Stimulated activated CD4-positive, alpha-beta T cell treated with anti-CD3 and anti-CD28 coated beads, Interleukin-1b, Interleukin-23, amount 100 ng/mL, for 1 hour (primary cell): ENCODE measurements at regions not wholly inside any gene's neighbourhood (a gene's known extent, or its start where the extent isn't known, plus 50 kb on each side); places are given as distances from the start of the nearest gene placed in this dataset.

Experiments
- DNase-seq, 2 donors: peaks; one replicate each; pipeline ENCODE4 v3.0.0-alpha.2; 2020; ENCODE audit warnings: low read depth in 2 of 2

DNA sequence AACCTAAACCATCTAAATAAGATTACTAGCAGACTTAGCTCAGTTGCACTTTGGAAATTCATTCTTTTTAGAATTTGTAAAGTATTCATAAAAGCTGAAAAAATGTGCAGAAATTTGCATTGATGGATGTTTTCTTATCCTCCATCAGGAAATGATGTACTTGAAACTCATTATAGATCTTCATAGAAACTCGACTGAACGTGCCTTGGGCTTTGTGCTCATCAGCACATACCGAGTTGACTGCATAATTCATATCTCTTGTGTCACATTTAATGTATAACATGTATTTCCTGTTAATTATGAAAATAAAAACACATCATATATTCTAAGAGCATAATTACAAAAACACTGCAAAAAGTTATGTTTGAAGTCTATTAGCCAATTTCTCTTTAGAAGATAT lies 290.9 kb upstream of the NR5A2 start:
- DNase-seq = no peak

DNA sequence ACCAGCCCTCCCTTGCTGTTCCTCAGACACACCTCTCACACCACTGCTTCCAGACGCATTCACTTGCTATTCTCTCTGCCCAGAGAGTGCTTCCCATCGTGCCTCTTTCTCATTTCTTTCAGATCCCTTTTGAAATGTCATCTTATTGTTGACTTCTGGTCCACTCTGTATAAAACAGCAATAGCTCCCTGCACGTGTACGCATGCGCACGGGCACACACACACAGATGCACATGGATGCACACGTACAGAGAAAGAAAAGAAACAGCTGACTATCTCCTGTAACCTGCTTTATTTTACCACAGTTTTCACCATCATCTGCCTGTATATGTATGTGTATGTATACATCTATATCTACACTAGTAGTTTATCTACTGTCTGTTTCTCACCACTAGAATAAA lies 285.9 kb upstream of the NR5A2 start:
- DNase-seq = no peak

DNA sequence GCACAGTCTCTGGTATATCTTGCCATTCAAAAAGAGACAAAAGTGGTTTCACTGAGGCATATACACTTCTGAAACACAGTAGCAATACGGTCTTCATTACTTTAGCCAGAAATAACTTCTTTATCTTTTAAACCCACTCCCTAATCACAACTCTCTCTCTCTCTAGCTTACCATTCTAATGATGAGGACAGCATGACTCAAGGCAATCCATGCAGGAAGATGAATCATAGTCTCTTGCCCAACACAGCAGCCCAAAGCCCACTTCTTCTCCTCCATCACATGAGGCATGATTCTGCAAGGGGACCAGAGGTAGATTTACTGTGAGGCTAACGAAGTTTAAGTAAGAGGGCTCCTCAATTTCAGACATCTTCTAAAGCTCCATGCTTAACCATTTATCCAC lies 285.0 kb upstream of the NR5A2 start:
- DNase-seq = no peak

DNA sequence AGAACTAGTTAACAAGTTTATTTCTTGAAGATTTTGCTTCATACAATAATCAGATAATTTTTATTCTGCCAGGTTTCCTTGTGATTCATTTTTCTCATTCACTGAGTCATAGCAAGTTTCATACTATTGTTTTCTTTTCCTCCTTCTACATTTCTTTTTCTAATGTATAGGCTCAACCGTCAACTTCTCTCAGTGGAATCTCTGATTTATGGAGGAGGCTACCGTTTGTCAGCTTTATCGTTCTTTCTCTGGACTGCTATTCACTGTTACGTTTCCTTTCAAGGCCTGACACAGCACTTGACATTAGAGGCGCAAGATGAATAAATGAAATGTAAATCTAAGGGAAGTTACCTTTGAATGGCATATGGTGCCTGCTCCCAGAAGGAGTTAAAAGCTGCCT lies 284.3 kb upstream of the NR5A2 start:
- DNase-seq = no peak

DNA sequence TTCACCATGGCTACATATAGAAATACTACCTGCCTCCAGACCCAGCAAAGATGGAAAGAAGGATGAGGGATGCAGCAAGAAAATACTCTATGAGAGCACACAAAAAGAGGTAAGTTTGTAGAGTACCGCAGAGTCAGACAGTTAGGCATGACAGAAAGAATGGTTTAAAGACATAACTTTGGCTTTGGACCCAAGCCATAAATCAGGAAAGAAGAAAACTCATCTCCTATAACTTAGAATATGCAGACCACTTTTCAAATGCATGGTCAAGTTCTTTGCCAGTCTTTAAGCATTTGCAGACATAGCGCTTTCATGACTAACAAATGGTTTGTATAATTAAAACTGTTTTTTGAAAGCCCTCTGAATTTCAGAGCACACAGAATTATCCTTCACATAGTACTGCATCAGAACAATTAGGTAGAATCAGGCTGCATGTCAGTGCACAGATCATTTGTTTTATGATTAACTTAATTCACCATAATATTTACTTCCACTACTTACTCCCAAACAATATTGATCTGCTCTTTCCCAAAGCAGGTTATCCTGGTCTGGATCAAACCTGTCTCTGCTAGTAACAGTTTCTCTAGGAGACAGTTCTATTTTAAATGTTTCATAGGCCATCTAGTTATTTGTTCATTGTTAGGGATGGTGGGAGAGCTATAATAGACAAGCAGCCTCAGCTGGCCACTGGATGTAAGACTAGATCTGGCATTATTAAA lies 280.7 kb upstream of the NR5A2 start:
- no peak for DNase-seq

DNA sequence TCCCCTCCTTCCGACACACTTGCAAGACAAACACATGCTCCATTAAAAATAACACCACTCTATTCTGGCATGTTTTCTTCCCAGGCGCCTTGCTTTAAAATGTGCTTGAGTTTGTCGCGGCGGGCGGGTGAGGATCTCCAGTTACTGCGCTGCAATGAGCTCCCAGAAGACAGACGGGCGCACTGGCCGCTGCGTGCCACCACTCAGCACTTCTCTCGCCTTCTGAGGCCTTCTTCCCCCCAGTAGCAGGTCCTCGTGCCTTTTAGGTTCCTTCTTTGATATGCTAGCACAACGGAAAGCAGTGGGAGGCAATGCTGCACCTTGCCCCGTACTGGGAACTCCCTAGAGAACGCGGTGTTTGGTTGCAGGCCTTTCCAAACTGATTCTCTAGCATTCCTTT lies 279.5 kb upstream of the NR5A2 start:
- no peak for DNase-seq

DNA sequence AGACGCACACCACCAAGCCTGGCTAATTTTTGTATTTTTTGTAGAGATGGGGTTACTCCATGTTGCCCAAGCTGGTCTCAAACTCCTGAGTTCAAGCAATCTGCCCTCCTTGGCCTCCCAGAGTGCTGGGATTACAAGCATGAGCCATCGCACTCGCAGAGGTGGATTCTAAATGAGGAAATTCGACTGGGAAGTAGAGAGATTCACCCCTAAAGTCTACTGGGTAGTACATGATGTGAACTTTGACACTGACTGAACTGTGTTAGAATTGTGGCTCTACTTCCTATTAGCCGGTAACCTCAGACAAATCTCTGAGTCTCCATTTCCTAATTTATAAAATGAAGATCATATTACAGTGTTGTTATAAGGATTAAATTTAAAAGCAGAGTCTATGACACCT lies 276.0 kb upstream of the NR5A2 start:
- no peak for DNase-seq

DNA sequence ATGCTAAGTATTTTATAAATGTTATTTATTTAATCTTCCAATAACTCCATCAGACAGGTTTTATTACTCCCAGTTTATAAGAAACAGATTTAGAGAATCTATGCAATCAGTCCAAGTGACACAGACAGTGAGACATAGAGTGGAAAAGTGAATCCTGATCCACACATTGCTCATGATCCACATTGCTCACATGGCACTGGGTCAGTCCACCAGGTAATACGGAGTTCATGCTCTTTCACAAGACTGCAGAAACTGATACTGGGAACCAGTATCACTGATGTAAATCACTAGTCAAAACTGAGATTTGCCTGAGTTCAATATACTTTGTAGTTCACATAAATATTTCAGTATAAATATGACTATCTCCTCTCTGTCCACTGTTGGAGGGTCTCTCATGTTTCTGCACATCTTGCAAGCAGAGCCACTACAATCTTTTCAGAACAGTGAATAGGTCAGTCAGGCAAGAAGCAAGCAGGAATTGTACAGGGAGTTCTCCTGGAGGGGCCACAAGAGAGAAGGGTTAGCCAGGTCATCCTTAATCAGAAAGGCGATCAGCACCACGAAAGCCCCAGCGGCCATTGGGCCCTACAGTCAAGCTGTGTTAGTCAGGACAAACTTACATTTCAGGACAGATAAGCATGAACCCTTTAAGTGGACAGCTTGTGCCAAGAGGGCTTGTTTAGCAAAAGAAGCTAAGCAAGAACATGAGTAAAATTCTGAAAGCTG lies 275.4 kb upstream of the NR5A2 start:
- no peak for DNase-seq

DNA sequence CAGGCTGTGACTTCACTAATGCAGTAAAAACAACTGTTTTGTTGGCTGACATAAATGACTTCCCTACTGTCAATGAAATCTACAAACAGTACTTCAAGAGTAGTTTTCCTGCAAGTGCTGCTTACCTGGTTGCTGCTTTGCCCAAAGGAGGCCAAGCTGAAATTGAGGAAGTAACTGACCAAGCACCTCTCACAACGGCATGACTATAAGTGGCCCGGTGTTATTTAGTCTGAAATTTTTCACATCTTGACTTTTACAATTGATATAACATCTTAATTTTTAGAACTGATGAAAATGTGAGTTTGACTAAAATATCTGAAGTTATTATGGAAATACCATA lies 274.9 kb upstream of the NR5A2 start:
- no peak for DNase-seq

DNA sequence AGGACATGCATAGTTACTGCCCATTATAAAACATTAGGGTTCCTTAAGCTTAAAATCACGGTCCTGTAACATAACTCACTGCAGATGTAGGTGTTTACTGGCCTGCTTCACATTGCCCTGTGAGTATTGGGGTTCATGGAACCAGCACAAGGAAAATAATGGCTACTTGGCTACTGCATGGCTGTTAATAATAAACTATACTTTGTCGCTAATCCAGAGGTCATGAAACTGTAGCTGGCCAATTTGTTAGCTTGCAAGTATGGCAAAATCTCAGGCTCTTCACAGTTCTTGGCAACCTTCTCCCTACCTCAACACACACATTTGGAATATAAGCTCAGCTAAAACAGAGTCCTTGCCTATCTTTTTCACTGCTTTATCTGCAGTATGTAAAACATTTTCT lies 274.0 kb upstream of the NR5A2 start:
- DNase-seq = no peak

DNA sequence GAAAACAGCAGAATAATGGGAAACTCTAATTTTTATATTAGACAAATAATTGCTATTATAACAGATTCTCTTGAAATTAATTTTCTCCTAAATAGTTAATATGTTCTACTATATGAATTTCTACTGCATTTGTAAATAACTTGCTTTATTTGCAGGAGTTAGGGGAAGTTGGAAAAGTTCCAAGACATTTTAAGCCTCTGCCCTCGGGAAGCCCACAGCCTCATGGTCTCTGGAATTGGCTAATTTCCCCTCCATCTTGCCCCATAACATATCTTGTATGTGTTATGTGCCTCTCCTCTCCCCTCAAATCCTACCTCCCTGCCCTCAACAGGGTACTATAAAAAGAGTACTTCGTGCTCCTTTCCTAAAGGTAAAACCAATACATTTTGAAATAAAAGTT lies 271.4 kb upstream of the NR5A2 start:
- DNase-seq = no peak

DNA sequence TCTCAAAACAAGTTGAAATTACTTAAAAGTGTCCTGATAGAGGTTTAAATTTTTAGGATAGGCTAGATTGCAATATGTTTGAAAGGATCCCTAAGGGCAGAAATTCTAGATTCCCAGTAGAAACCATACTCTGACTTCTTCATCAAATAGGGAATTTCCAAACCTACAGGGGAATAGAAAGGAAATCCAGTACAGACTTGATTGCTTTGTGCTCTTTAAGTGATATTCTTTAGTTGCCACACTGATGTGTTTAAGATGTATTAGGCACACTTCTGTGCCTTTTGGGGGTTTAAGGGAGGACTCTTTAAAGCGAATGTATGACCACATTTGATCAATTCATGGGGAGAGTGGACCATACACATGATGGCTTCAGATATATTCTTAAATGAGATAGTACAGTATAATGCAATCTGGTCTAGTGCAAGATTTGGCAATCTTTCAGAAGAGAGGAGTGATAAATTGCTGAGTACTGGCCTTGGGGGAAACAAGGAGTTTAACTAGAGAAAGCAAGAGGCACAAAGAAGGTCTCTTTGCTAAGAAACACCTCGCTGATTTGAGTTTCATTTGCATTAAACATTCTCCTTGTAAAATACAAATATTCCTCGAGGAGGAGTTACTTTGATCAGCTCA lies 268.8 kb upstream of the NR5A2 start:
- DNase-seq = no peak

DNA sequence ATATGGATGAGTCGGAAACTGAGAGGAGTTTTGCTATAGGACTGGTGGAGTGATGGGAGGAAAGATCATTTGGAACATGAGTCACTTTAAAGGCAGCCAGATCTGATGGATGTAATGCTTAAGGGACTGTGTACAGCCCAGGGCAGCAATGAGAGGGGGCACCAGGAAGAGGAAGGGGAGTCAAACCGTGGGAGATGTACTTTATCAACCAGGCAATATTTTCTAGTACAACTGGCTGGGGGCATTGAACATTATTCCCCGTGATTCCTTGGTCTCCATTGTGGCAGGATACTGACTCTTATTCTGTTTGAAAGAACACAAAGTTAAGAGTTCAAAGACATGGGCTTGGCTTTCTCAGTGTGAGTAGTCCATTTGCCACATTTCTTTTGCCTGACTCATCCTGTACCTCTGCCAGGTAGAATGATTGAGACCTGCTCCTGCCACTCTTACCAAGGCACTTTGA lies 268.2 kb upstream of the NR5A2 start:
- no peak for DNase-seq

DNA sequence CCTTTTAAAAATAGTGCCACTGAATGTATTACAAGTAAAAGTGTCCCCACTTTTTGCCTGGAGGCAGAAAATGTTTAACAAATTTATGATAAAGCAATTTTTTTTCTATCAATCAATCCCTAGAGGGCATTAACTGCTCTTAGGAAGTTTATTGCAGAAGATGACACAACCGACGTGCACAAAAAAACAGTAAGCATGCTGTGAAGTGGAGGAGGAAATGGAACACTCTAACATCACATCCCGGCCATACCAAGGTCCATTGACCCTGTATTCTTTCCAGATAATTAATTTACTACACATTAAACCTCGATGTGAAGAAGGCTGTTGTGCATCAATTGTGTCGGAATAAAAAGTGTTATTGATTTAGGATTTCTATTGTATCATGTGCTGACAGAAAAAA lies 264.9 kb upstream of the NR5A2 start:
- no peak for DNase-seq

DNA sequence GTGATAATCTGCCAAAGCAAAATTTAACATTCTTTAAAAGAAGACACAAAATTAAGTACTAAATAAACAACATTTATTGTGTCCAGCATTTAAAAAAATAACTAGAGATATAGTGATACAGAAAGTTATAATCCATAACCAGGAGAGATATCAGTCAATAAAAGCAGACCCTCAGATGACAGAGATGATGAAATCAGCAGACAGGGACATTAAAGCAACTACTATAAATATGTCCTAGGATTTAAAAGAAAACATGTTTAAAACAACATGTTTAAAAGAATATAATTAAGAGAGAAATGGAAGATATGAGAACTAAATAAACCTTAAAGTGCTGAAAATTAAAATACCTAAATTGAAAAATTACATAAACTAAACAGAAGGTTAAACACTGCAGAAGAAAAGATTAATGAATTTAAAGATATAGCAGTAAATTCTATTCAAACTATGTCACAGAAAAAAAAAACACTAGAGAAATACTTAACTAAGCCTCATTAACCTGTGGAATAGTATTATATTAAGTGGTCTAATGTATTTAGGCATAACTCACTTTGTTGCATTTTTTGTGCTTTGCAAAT lies 261.2 kb upstream of the NR5A2 start:
- no peak for DNase-seq

DNA sequence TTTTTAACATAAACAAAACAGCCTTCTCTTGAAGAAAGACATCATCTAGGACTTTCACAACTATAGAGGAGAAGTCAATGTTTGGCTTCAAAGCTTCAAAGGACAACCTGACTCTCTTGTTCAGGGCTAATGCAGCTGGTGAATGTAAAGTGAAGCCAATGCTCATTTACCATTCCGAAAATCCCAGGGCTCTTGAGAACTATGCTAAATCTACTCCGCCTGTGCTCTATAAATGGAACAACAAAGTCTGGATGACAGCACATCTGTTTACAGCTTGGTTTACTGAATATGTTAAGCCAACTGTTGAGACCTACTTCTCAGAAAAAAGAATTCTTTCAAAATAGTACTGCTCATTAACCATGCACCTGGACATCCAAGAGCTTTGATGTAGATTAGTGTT lies 259.8 kb upstream of the NR5A2 start:
- DNase-seq = no peak

DNA sequence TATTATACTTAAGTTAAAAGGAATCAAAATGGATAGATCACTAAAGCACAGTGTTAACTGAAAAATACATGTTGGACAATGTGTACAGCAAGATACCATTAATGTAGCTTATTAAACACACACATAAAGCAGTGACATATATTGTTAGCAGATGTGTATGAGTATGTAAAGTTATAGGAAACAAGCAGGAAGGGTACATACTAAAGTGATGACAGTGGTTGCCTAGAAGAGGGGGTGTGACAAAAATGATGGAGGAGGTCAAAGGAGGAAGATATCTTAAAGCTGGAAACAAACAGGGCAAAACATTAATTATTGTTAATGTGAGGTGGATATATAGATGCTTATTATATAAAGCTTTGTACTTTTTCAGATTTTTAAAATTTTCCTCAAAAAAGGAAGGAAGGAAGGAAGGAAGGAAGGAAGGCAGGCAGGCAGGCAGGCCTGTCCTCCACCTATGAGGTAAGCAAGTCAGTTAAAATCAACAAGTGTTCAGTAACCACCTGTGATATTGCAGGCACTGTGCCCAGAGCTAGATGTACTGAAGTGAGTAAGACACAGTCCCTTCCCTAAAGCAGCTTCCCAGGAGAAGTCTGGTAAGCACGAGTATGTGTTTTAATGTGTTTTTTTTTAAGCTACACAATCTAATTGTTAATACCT lies 252.9 kb upstream of the NR5A2 start:
- DNase-seq = no peak

DNA sequence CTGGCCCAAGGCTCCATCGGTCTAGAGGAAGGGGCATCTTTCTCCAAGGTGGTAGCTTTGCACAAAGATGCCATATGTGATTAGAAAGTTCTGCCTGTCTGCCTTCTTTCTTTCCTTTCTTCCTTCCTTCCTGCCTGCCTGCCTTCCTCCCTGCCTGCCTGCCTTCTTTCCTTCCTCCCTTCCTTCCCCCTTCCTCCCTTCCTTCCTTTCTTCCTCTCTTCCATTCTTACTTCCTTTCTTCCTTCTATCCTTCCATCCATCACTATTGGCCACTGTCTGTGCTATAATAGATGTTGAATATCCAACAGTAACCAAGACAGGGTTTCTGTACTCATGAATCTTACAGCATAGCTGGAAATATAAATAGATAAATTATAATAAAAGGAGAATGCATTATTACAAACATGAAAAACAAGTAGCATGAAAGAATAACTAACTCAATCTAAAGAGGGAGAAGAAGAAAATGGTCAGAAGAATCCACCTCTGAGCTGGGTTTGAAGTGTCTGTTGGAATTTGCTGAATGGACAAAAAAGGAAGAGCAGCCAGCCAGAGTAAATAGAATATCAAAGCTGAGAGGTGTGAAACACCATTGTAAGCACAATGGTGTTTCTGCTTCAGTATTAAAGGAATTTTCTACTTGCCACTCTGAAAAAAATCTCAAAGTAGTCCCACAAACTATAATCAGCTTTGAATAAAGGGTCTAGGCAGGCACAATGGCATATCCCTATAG lies 250.6 kb upstream of the NR5A2 start:
- no peak for DNase-seq

DNA sequence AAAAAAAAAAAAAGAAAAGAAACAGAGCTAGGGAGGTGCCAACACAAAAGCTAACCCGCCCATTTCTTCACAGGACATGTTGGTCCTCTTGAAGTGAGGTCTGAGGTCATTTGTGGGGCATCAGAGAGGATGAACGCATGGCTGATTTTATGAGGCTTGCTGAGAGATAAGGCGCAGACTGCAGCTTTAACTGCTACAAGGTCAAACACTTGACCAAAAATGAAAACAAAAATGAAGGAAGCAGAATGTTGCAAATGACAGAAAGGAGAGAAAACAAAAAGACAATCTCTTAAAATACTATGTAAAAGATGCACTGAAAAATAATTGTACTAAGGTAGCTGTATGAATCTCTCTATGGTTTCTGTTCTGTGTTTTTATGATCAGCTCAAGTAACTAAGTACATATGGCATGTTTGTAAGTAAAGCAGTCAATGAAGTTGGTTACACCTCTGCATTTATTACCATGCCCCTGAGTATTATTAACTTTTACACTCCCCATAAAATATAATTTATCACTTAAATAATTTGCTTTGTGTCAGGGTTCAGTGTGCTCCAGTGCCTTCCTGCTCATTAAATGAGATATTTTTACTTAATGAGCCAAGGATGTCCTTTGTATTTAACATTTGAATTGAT lies 249.1 kb upstream of the NR5A2 start:
- no peak for DNase-seq

DNA sequence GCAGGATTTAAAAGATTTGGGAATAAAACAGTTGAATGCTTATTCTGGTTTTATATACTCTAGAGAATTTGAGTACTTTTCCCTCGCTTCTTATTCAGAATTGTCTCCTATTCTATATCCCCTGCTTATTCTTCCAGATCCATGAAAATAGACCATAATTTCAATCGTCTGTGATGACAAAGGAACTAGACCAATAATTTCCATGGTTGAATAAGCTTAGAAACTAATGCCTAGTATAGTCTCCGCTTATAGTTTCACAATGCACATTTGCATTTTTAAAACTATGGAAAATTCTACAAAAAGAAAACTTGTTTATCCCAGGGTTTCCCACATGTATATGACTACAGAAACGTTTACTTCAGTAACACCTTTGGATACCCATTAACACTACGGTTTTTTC lies 247.4 kb upstream of the NR5A2 start:
- DNase-seq = no peak

DNA sequence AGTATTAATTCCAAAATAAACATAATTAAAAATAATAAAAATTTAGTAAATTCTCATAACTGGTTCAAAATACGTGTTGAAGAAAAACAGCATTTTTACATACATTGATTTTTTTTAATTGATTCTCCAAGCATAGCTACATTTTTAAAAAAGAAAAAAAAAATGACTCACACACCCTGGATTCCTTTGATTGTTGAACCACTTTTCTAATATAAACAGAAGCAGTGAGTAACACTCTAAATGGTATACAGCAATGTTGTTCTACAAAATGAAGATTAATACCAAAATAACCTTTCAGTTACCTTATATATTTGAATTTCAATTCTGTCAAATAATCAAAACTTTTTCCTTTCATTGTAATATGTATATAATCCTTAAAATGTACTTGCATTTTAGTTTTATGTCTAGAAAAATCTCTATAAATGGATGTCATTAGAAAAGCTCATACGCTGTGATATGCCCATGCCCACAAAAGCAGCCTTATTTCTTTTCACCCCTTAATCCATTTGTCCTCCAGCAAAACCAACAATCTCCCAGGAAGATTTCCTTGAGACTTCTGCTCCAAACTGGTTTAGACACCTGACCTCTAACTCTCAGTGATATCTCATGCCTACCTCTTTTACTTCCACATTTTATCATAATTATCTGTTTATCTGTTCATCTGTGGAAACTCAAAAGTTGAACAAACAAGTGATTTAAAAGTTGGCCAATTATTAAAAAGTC lies 246.4 kb upstream of the NR5A2 start:
- no peak for DNase-seq
